ENCODE measurements at regions not wholly inside any gene's neighbourhood (a gene's known extent, or its start where the extent isn't known, plus 50 kb on each side); places are given as distances from the start of the nearest gene placed in this dataset.

- no peak for DNase-seq (ENCODE audit: low read depth)
- TF ChIP-seq CTCF (IDR thresholded peaks at IDR 0.05; ENCODE audit: control insufficient read depth, insufficient read depth, low read depth, low read length, missing control alignments): no peak
- H3K4me3 ChIP-seq (ENCODE audit: control insufficient read depth, low read depth, low read length): no peak overlapping the region
These were observed 1087.2 kb upstream of the B3GALT2 start for GRCh38 chr1:194273660-194274059.

GRCh38 chr1:194268839-194269238 lies 1082.4 kb upstream of the B3GALT2 start:
- no peak for TF ChIP-seq CTCF (IDR thresholded peaks at IDR 0.05; ENCODE audit: control insufficient read depth, insufficient read depth, low read depth, low read length, missing control alignments)
- H3K4me3 ChIP-seq (ENCODE audit: control insufficient read depth, low read depth, low read length): no peak overlapping the region
- no peak for DNase-seq (ENCODE audit: low read depth)

- no peak overlapping the region for H3K4me3 ChIP-seq (ENCODE audit: control insufficient read depth, low read depth, low read length)
- TF ChIP-seq CTCF (IDR thresholded peaks at IDR 0.05; ENCODE audit: control insufficient read depth, insufficient read depth, low read depth, low read length, missing control alignments): no peak
- DNase-seq (ENCODE audit: low read depth): no peak
These were observed 1080.6 kb upstream of the B3GALT2 start for GRCh38 chr1:194267021-194267420.

- TF ChIP-seq CTCF (IDR thresholded peaks at IDR 0.05; ENCODE audit: control insufficient read depth, insufficient read depth, low read depth, low read length, missing control alignments): no peak
- no peak for DNase-seq (ENCODE audit: low read depth)
These were observed 1069.6 kb upstream of the B3GALT2 start for GRCh38 chr1:194256010-194256409.

GRCh38 chr1:194252199-194252598 lies 1065.8 kb upstream of the B3GALT2 start:
- no peak overlapping the region for H3K4me3 ChIP-seq (ENCODE audit: control insufficient read depth, low read depth, low read length)
- TF ChIP-seq CTCF (IDR thresholded peaks at IDR 0.05; ENCODE audit: control insufficient read depth, insufficient read depth, low read depth, low read length, missing control alignments): no peak
- DNase-seq (ENCODE audit: low read depth): no peak

More at GRCh38 chr1:194256010-194256409, 1069.6 kb upstream of the B3GALT2 start:
- H3K4me3 ChIP-seq (ENCODE audit: control insufficient read depth, low read depth, low read length): no peak overlapping the region

- no peak for DNase-seq (ENCODE audit: low read depth)
- no peak for TF ChIP-seq CTCF (IDR thresholded peaks at IDR 0.05; ENCODE audit: control insufficient read depth, insufficient read depth, low read depth, low read length, missing control alignments)
- H3K4me3 ChIP-seq (ENCODE audit: control insufficient read depth, low read depth, low read length): no peak overlapping the region
These were observed 1054.8 kb upstream of the B3GALT2 start for GRCh38 chr1:194241215-194241614.

- DNase-seq (ENCODE audit: low read depth): no peak
- H3K4me3 ChIP-seq (ENCODE audit: control insufficient read depth, low read depth, low read length): no peak overlapping the region
These were observed 1046.7 kb upstream of the B3GALT2 start for GRCh38 chr1:194233069-194233468.

More at GRCh38 chr1:194233069-194233468, 1046.7 kb upstream of the B3GALT2 start:
- no peak for TF ChIP-seq CTCF (IDR thresholded peaks at IDR 0.05; ENCODE audit: control insufficient read depth, insufficient read depth, low read depth, low read length, missing control alignments)

Data from AG09309 (cell line).